Body of pancreas (tissue), 4 donors: ENCODE measurements at regions not wholly inside any gene's neighbourhood (a gene's known extent, or its start where the extent isn't known, plus 50 kb on each side); places are given as distances from the start of the nearest gene placed in this dataset.

Source experiments
- CTCF ChIP-seq, 7 experiments: fragments of 450-650 bp in 4 of 7; fragments of 200-600 bp in 3 of 7; sonication (generic) in 3 of 7; IDR thresholded peaks; one replicate each; pipeline ENCODE4 v1.5.1; 2016 to 2019; ENCODE audit warnings: antibody characterized with exemption in 7 of 7
- POLR2A ChIP-seq, 3 donors: fragments of 450-650 bp; IDR thresholded peaks; one replicate each; pipeline ENCODE4 v1.6.1; 2016; ENCODE audit warnings: antibody characterized with exemption in 3 of 3, mild to moderate bottlenecking in 2 of 3

- TF ChIP-seq POLR2A (IDR thresholded peaks at IDR 0.05) (no peak), CTCF (IDR thresholded peaks at IDR 0.05) (peak; percentile 50 to 78 (median 65))
Measured at GRCh38 chr10:120735773-120736371, 115.3 kb upstream of the WDR11 start.
